Brain microvascular endothelial cell (primary cell): ENCODE measurements at regions not wholly inside any gene's neighbourhood (a gene's known extent, or its start where the extent isn't known, plus 50 kb on each side); places are given as distances from the start of the nearest gene placed in this dataset.

Experiments
- DNase-seq: peaks from one replicate; pipeline ENCODE4 v3.0.0-alpha.2; 2020
- H3K27ac ChIP-seq: fragments of 250-450 bp; sonication (Bioruptor Pico); 2 replicates; pipeline ENCODE4 v1.5.1; 2020; ENCODE audit warnings: mild to moderate bottlenecking, moderate library complexity
- H3K27me3 ChIP-seq: fragments of 250-450 bp; sonication (Bioruptor Pico); replicated peaks from 2 replicates; pipeline ENCODE4 v1.5.1; 2020; ENCODE audit warnings: mild to moderate bottlenecking
- H3K36me3 ChIP-seq: fragments of 250-450 bp; sonication (Bioruptor Pico); replicated peaks from 2 replicates; pipeline ENCODE4 v1.5.1; 2020; ENCODE audit warnings: mild to moderate bottlenecking
- H3K4me3 ChIP-seq: 2 replicates; pipeline ENCODE4 v1.5.1; 2011; ENCODE audit warnings: low read depth, mild to moderate bottlenecking, control low read depth, low read length, moderate library complexity
- CTCF ChIP-seq: IDR thresholded peaks from 2 replicates; pipeline ENCODE4 v1.5.1; 2011; ENCODE audit warnings: low read depth, mild to moderate bottlenecking, moderate library complexity, low read length, control low read depth, inconsistent platforms; ENCODE audit errors: missing control alignments
- in situ Hi-C: cut with HindIII; loops from 2 replicates; pipeline ENCODE4 v1.10.0; 2017; ENCODE audit warnings: low sequenced_read_pairs, low pct_ligation_motif_present

- no peak for DNase-seq
- no peaks in the 10 kb centered on the region for H3K27me3 ChIP-seq
These were observed 234.0 kb upstream of the SP4 start for GRCh38 chr7:21193895-21194294.

GRCh38 chr7:21194936-21195335 lies 232.9 kb upstream of the SP4 start:
- in situ Hi-C loops = no loop called here

More at GRCh38 chr7:21193895-21194294, 234.0 kb upstream of the SP4 start:
- H3K27ac ChIP-seq = no peak overlapping the region
- in situ Hi-C loops = no loop called here
- no peak overlapping the region for H3K4me3 ChIP-seq
- TF ChIP-seq CTCF = no peak
- no peaks in the 10 kb centered on the region for H3K36me3 ChIP-seq

GRCh38 chr7:21198921-21199320 lies 229.0 kb upstream of the SP4 start:
- Histone ChIP-seq H3K27ac (no peak overlapping the region), H3K4me3 (no peak overlapping the region), H3K27me3 (no peaks in the 10 kb centered on the region), H3K36me3 (no peaks in the 10 kb centered on the region)
- in situ Hi-C loops = no loop called here
- DNase-seq = no peak
- TF ChIP-seq CTCF = no peak

More at GRCh38 chr7:21194936-21195335, 232.9 kb upstream of the SP4 start:
- no peak overlapping the region for H3K27ac ChIP-seq
- H3K27me3 ChIP-seq = no peaks in the 10 kb centered on the region
- H3K4me3 ChIP-seq = no peak overlapping the region
- H3K36me3 ChIP-seq = no peaks in the 10 kb centered on the region
- DNase-seq = no peak
- no peak for TF ChIP-seq CTCF

- no peak for TF ChIP-seq CTCF
- Histone ChIP-seq H3K27ac (no peak overlapping the region), H3K4me3 (no peak overlapping the region), H3K27me3 (no peaks in the 10 kb centered on the region), H3K36me3 (no peaks in the 10 kb centered on the region)
- no peak for DNase-seq
- in situ Hi-C loops = no loop called here
These were observed 227.4 kb upstream of the SP4 start for GRCh38 chr7:21200503-21200902.

- Histone ChIP-seq H3K27me3 (no peaks in the 10 kb centered on the region), H3K4me3 (no peak overlapping the region), H3K27ac (no peak overlapping the region), H3K36me3 (no peaks in the 10 kb centered on the region)
- DNase-seq = no peak
- TF ChIP-seq CTCF = no peak
- in situ Hi-C loops = no loop called here
These were observed 213.2 kb upstream of the SP4 start for GRCh38 chr7:21214657-21215056.

- no peak overlapping the region for H3K4me3 ChIP-seq
- DNase-seq = no peak
- H3K27ac ChIP-seq = no peak overlapping the region
- in situ Hi-C loops = no loop called here
- H3K36me3 ChIP-seq = no peaks in the 10 kb centered on the region
- no peaks in the 10 kb centered on the region for H3K27me3 ChIP-seq
- no peak for TF ChIP-seq CTCF
These were observed 212.6 kb upstream of the SP4 start for GRCh38 chr7:21215307-21215706.
